AG04450 (cell line): ENCODE measurements at regions not wholly inside any gene's neighbourhood (a gene's known extent, or its start where the extent isn't known, plus 50 kb on each side); places are given as distances from the start of the nearest gene placed in this dataset.

ENCODE experiments used
- CTCF ChIA-PET: fragments of 300-600, 350-600 bp; formaldehyde crosslinking; extraction: SDS; loops from one replicate; lab custom pipeline; 2022; ENCODE audit warnings: antibody characterized with exemption, inconsistent platforms; lab: Charles Lee
- POLR2A ChIA-PET: fragments of 350-600 bp; formaldehyde crosslinking; extraction: SDS; loops from one replicate; lab custom pipeline; 2021; ENCODE audit warnings: antibody characterized with exemption, inconsistent platforms; lab: Yijun Ruan, JAX
- DNase-seq: peaks from one replicate; pipeline ENCODE4 v3.0.0-alpha.2; 2011; ENCODE audit warnings: low read depth, low spot score
- H3K27ac ChIP-seq: one replicate; pipeline ENCODE4 v1.5.1; 2012; ENCODE audit warnings: low read depth, low read length, control low read depth
- H3K27me3 ChIP-seq: one replicate; pipeline ENCODE4 v1.6.0; 2012; ENCODE audit warnings: low read length; ENCODE audit not compliant: control insufficient read depth, insufficient read depth
- H3K4me3 ChIP-seq: 2 replicates; pipeline ENCODE4 v1.5.1; 2011; ENCODE audit warnings: mild to moderate bottlenecking, low read depth, low read length, control low read depth
- H3K9me3 ChIP-seq: 2 replicates; pipeline ENCODE4 v1.5.1; 2012; ENCODE audit warnings: low read length; ENCODE audit not compliant: control insufficient read depth, insufficient read depth
- CTCF ChIP-seq: IDR thresholded peaks from 2 replicates; pipeline ENCODE4 v1.5.1; 2011; ENCODE audit warnings: low read depth, low read length, control low read depth, inconsistent platforms

- CTCF ChIA-PET, result interaction anchor here (0.6 kb wide), 1 partner anchor 15 kb away, joined by 3 read pairs; no protein-coding TSS in a partner anchor
- no peak overlapping the region for H3K4me3 ChIP-seq
- no peaks in the 10 kb centered on the region for H3K9me3 ChIP-seq
- peaks cover 4% of the 10 kb centered on the region for H3K27me3 ChIP-seq
- POLR2A ChIA-PET, result interaction anchor here (0.6 kb wide), 1 partner anchor 1176 kb away, joined by 4 read pairs; no protein-coding TSS in a partner anchor
- no peak overlapping the region for H3K27ac ChIP-seq
- TF ChIP-seq CTCF, result no peak
- DNase-seq, result no peak
These were observed 207.6 kb upstream of the MDFIC2 start for GRCh38 chr3:70519913-70520659.

DNA sequence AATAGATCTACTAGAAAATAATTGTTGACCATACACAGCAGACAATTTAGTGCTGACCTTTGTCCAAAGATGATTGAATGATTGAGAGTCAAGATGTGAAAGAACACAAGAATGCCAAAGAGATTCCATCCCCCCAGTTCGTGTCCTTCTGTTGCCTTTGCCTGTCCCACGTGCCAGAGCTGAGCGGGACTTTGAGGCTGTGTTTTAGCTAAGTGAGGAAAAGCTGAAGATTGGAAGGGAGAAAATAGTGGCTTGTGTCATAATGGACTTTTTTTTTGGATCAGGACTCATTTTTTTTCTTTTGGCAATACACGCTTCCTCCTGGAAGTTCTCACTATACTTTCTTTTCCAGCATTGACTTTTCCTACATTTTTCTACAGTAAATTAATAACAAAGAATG is 206.6 kb upstream of the MDFIC2 start:
- H3K27me3 ChIP-seq, result peaks cover 4% of the 10 kb centered on the region
- H3K9me3 ChIP-seq, result no peaks in the 10 kb centered on the region
- TF ChIP-seq CTCF, result no peak
- no peak overlapping the region for H3K27ac ChIP-seq
- ChIA-PET CTCF (no interaction called here), POLR2A (interaction anchor here (0.6 kb wide), 1 partner anchor 54 kb away, joined by 3 read pairs; no protein-coding TSS in a partner anchor)
- H3K4me3 ChIP-seq, result no peak overlapping the region
- no peak for DNase-seq

- no peak overlapping the region for H3K27ac ChIP-seq
- peaks cover 9% of the 10 kb centered on the region for H3K27me3 ChIP-seq
- no peak overlapping the region for H3K4me3 ChIP-seq
- ChIA-PET POLR2A (no interaction called here), CTCF (interaction anchor here (0.9 kb wide), 1 partner anchor 9 kb away, joined by 3 read pairs; no protein-coding TSS in a partner anchor)
- no peak for TF ChIP-seq CTCF
- H3K9me3 ChIP-seq, result no peaks in the 10 kb centered on the region
- DNase-seq, result no peak
These were observed 205.9 kb upstream of the MDFIC2 start for GRCh38 chr3:70518356-70518755.

- Histone ChIP-seq H3K27me3 (peaks cover 9% of the 10 kb centered on the region), H3K4me3 (no peak overlapping the region), H3K9me3 (no peaks in the 10 kb centered on the region), H3K27ac (no peak overlapping the region)
- DNase-seq, result no peak
- TF ChIP-seq CTCF, result no peak
- POLR2A ChIA-PET, result no interaction called here
- CTCF ChIA-PET, result interaction anchor here (0.9 kb wide), 1 partner anchor 10 kb away, joined by 3 read pairs; no protein-coding TSS in a partner anchor
These were observed 204.9 kb upstream of the MDFIC2 start for GRCh38 chr3:70517124-70517890.

GRCh38 chr3:70516076-70516475 is 203.6 kb upstream of the MDFIC2 start:
- H3K9me3 ChIP-seq, result no peaks in the 10 kb centered on the region
- H3K27ac ChIP-seq, result no peak overlapping the region
- H3K4me3 ChIP-seq, result no peak overlapping the region
- peaks cover 9% of the 10 kb centered on the region for H3K27me3 ChIP-seq
- TF ChIP-seq CTCF, result no peak
- POLR2A ChIA-PET, result no interaction called here
- no peak for DNase-seq
- CTCF ChIA-PET, result no interaction called here
